Nephron progenitor cell (in vitro differentiated cells): ENCODE measurements at regions not wholly inside any gene's neighbourhood (a gene's known extent, or its start where the extent isn't known, plus 50 kb on each side); places are given as distances from the start of the nearest gene placed in this dataset.

Experiments used
- DNase-seq: peaks from one replicate; pipeline ENCODE4 v3.0.0; 2021
- H3K27ac Mint-ChIP-seq: 2 replicates; pipeline ENCODE4 v1.8.0; 2021; ENCODE audit warnings: mild to moderate bottlenecking, moderate library complexity, mixed read lengths
- H3K27me3 Mint-ChIP-seq: 2 replicates; pipeline ENCODE4 v1.8.0; 2021; ENCODE audit warnings: mild to moderate bottlenecking, low read depth, mixed read lengths; ENCODE audit not compliant: poor library complexity
- H3K36me3 Mint-ChIP-seq: 2 replicates; pipeline ENCODE4 v1.8.0; 2021; ENCODE audit warnings: low read depth, mixed read lengths
- H3K4me1 Mint-ChIP-seq: 2 replicates; pipeline ENCODE4 v1.8.0; 2021; ENCODE audit warnings: mixed read lengths
- H3K4me3 Mint-ChIP-seq: 2 replicates; pipeline ENCODE4 v1.8.0; 2021; ENCODE audit warnings: mild to moderate bottlenecking, moderate library complexity, mixed read lengths
- H3K9me3 Mint-ChIP-seq: 2 replicates; pipeline ENCODE4 v1.8.0; 2021; ENCODE audit warnings: mild to moderate bottlenecking, moderate library complexity, mixed read lengths
- TF ChIP-seq, protein P1 (sequence below): fragments of 200-600 bp; sonication (generic); IDR thresholded peaks from 2 replicates; pipeline ENCODE4 v1.5.0; 2021; ENCODE audit warnings: antibody characterized with exemption

- Mint-ChIP-seq H3K27ac (peak overlapping the region; percentile 42), H3K9me3 (peaks cover 2% of the 10 kb centered on the region), H3K4me3 (no peak overlapping the region), H3K4me1 (peaks cover 17% of the 10 kb centered on the region), H3K36me3 (no peaks in the 10 kb centered on the region), H3K27me3 (peaks cover 18% of the 10 kb centered on the region)
- no peak for DNase-seq
- TF ChIP-seq, protein P1, sequence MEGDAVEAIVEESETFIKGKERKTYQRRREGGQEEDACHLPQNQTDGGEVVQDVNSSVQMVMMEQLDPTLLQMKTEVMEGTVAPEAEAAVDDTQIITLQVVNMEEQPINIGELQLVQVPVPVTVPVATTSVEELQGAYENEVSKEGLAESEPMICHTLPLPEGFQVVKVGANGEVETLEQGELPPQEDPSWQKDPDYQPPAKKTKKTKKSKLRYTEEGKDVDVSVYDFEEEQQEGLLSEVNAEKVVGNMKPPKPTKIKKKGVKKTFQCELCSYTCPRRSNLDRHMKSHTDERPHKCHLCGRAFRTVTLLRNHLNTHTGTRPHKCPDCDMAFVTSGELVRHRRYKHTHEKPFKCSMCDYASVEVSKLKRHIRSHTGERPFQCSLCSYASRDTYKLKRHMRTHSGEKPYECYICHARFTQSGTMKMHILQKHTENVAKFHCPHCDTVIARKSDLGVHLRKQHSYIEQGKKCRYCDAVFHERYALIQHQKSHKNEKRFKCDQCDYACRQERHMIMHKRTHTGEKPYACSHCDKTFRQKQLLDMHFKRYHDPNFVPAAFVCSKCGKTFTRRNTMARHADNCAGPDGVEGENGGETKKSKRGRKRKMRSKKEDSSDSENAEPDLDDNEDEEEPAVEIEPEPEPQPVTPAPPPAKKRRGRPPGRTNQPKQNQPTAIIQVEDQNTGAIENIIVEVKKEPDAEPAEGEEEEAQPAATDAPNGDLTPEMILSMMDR: no peak
These were observed 417.2 kb upstream of the C16orf82 start for GRCh38 chr16:26649381-26650045.

- TF ChIP-seq, protein P1: no peak
- Mint-ChIP-seq H3K9me3 (peaks cover 6% of the 10 kb centered on the region), H3K27ac (no peak overlapping the region), H3K4me1 (peaks cover 17% of the 10 kb centered on the region), H3K4me3 (no peak overlapping the region), H3K36me3 (no peaks in the 10 kb centered on the region), H3K27me3 (peaks cover 12% of the 10 kb centered on the region)
- no peak for DNase-seq
These were observed 415.3 kb upstream of the C16orf82 start for GRCh38 chr16:26651464-26651863.

GRCh38 chr16:26651884-26652283, 414.8 kb upstream of the C16orf82 start:
- Mint-ChIP-seq H3K4me1 (peaks cover 17% of the 10 kb centered on the region), H3K27me3 (peaks cover 12% of the 10 kb centered on the region), H3K36me3 (no peaks in the 10 kb centered on the region), H3K4me3 (no peak overlapping the region), H3K9me3 (peaks cover 6% of the 10 kb centered on the region), H3K27ac (no peak overlapping the region)
- DNase-seq: no peak
- TF ChIP-seq, protein P1: no peak

- peaks cover 6% of the 10 kb centered on the region for H3K4me1 Mint-ChIP-seq
- H3K4me3 Mint-ChIP-seq: no peak overlapping the region
- H3K36me3 Mint-ChIP-seq: no peaks in the 10 kb centered on the region
- H3K9me3 Mint-ChIP-seq: peaks cover 6% of the 10 kb centered on the region
- peaks cover 4% of the 10 kb centered on the region for H3K27me3 Mint-ChIP-seq
- TF ChIP-seq, protein P1: no peak
- DNase-seq: no peak
- no peak overlapping the region for H3K27ac Mint-ChIP-seq
These were observed 408.2 kb upstream of the C16orf82 start for GRCh38 chr16:26658486-26658885.

DNA sequence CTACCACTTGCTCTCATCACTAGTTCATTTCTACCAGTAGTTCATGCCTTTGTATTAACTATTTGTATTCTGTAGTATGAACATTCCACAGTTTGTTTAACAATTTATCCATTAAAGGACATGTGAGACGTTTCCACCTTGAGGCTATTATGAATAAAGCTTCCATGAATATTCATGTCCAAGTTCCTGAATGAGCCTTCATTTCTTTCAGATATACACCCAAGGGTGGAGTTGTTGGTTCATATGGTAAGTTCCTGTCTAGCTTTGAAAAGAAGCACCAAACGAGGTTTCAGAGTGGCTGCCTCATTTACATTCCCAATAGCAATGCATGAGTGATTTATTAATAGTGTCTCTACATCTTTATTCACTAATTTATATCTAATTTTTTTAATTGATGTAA, 407.8 kb upstream of the C16orf82 start:
- peaks cover 10% of the 10 kb centered on the region for H3K4me1 Mint-ChIP-seq
- peaks cover 4% of the 10 kb centered on the region for H3K27me3 Mint-ChIP-seq
- no peaks in the 10 kb centered on the region for H3K36me3 Mint-ChIP-seq
- TF ChIP-seq, protein P1: no peak
- peaks cover 6% of the 10 kb centered on the region for H3K9me3 Mint-ChIP-seq
- no peak overlapping the region for H3K27ac Mint-ChIP-seq
- DNase-seq: no peak
- H3K4me3 Mint-ChIP-seq: no peak overlapping the region

- H3K27me3 Mint-ChIP-seq: peaks cover 20% of the 10 kb centered on the region
- DNase-seq: no peak
- peaks cover 46% of the 10 kb centered on the region for H3K4me1 Mint-ChIP-seq
- H3K9me3 Mint-ChIP-seq: no peaks in the 10 kb centered on the region
- no peak overlapping the region for H3K4me3 Mint-ChIP-seq
- TF ChIP-seq, protein P1: no peak
- H3K36me3 Mint-ChIP-seq: no peaks in the 10 kb centered on the region
- no peak overlapping the region for H3K27ac Mint-ChIP-seq
These were observed 402.6 kb upstream of the C16orf82 start for GRCh38 chr16:26664086-26664485.
